Fibroblast of villous mesenchyme (primary cell): ENCODE measurements at regions not wholly inside any gene's neighbourhood (a gene's known extent, or its start where the extent isn't known, plus 50 kb on each side); places are given as distances from the start of the nearest gene placed in this dataset.

Experiments
- DNase-seq: peaks from one replicate; pipeline ENCODE4 v3.0.0-alpha.2; 2010; ENCODE audit warnings: low read depth
- H3K4me3 ChIP-seq: 2 replicates; pipeline ENCODE4 v1.5.1; 2011; ENCODE audit warnings: low read depth, mild to moderate bottlenecking, low read length
- CTCF ChIP-seq: IDR thresholded peaks from 2 replicates; pipeline ENCODE4 v1.5.1; 2012; ENCODE audit warnings: low read depth, mild to moderate bottlenecking, low read length; ENCODE audit not compliant: insufficient read depth

GRCh38 chr6:18893540-18894269 is 506.6 kb downstream of the RNF144B start:
- TF ChIP-seq CTCF = no peak
- no peak for DNase-seq
- no peak overlapping the region for H3K4me3 ChIP-seq

GRCh38 chr6:18897350-18897749 is 510.2 kb downstream of the RNF144B start:
- no peak for DNase-seq
- no peak overlapping the region for H3K4me3 ChIP-seq
- TF ChIP-seq CTCF = no peak

- no peak overlapping the region for H3K4me3 ChIP-seq
- TF ChIP-seq CTCF = no peak
- DNase-seq = no peak
Observed at GRCh38 chr6:18904681-18905080, 517.5 kb downstream of the RNF144B start.

- DNase-seq = no peak
- no peak overlapping the region for H3K4me3 ChIP-seq
- TF ChIP-seq CTCF = no peak
Observed at GRCh38 chr6:18920701-18921100, 533.6 kb downstream of the RNF144B start.

- TF ChIP-seq CTCF = no peak
- DNase-seq = no peak
Observed at GRCh38 chr6:18931086-18931485, 543.9 kb downstream of the RNF144B start.

GRCh38 chr6:18958146-18958545 is 571.0 kb downstream of the RNF144B start:
- no peak for TF ChIP-seq CTCF
- DNase-seq = no peak
- no peak overlapping the region for H3K4me3 ChIP-seq

More at GRCh38 chr6:18931086-18931485, 543.9 kb downstream of the RNF144B start:
- no peak overlapping the region for H3K4me3 ChIP-seq

GRCh38 chr6:18961566-18961965 is 574.4 kb downstream of the RNF144B start:
- no peak overlapping the region for H3K4me3 ChIP-seq
- TF ChIP-seq CTCF = no peak
- no peak for DNase-seq
